Liver (tissue), 8 donors: ENCODE measurements at regions not wholly inside any gene's neighbourhood (a gene's known extent, or its start where the extent isn't known, plus 50 kb on each side); places are given as distances from the start of the nearest gene placed in this dataset.

Experiments
- DNase-seq: peaks from one replicate; pipeline ENCODE4 v3.0.0-alpha.2; 2017; ENCODE audit warnings: low spot score
- H3K27ac ChIP-seq, 2 donors: one replicate each; pipeline ENCODE4 v1.7.0; 2013; ENCODE audit warnings: inconsistent platforms in 2 of 2, low read length in 2 of 2, control low read depth in 1 of 2, low read depth in 1 of 2, mild to moderate bottlenecking in 1 of 2
- H3K27me3 ChIP-seq, 4 donors: one replicate each; pipeline versions ENCODE4 v1.6.1 to v1.7.0; 2013; ENCODE audit warnings: low read length in 3 of 4, inconsistent platforms in 1 of 4, mild to moderate bottlenecking in 1 of 4, moderate library complexity in 1 of 4; ENCODE audit not compliant: control insufficient read depth in 4 of 4, insufficient read depth in 4 of 4
- H3K36me3 ChIP-seq, 4 donors: one replicate each; pipeline versions ENCODE4 v1.6.1 to v1.7.0; 2013; ENCODE audit warnings: low read length in 3 of 4, mild to moderate bottlenecking in 3 of 4, low read depth in 1 of 4, moderate library complexity in 1 of 4; ENCODE audit not compliant: control insufficient read depth in 4 of 4, insufficient read depth in 3 of 4
- H3K4me1 ChIP-seq, 4 donors: one replicate each; pipeline versions ENCODE4 v1.6.1 to v1.7.0; 2013; ENCODE audit warnings: low read length in 3 of 4, mild to moderate bottlenecking in 3 of 4, moderate library complexity in 1 of 4; ENCODE audit not compliant: control insufficient read depth in 4 of 4, insufficient read depth in 4 of 4
- H3K4me3 ChIP-seq, 3 donors: one replicate each; pipeline versions ENCODE4 v1.6.1 to v1.7.0; 2013; ENCODE audit warnings: low read length in 3 of 3, control low read depth in 1 of 3, low read depth in 1 of 3, mild to moderate bottlenecking in 1 of 3
- H3K9ac ChIP-seq, 2 donors: one replicate each; pipeline ENCODE4 v1.7.0; 2013; ENCODE audit warnings: low read length in 2 of 2, mild to moderate bottlenecking in 2 of 2, moderate library complexity in 2 of 2, control low read depth in 1 of 2, low read depth in 1 of 2
- H3K9me3 ChIP-seq, 4 donors: one replicate each; pipeline versions ENCODE4 v1.6.1 to v1.7.0; 2013; ENCODE audit warnings: low read length in 3 of 4; ENCODE audit not compliant: control insufficient read depth in 4 of 4
- ATF3 ChIP-seq: IDR thresholded peaks from 2 replicates; pipeline ENCODE4 v1.6.1; 2016; ENCODE audit warnings: antibody characterized with exemption
- EGR1 ChIP-seq, 2 donors: IDR thresholded peaks; 2 replicates each; pipeline ENCODE4 v1.6.1; 2016 to 2018; ENCODE audit warnings: antibody characterized with exemption in 2 of 2, low read depth in 2 of 2
- FOXA1 ChIP-seq: IDR thresholded peaks from 2 replicates; pipeline ENCODE4 v1.6.1; 2016; ENCODE audit warnings: antibody characterized with exemption
- FOXA2 ChIP-seq: IDR thresholded peaks from 2 replicates; pipeline ENCODE4 v1.6.1; 2016; ENCODE audit warnings: antibody characterized with exemption
- GABPA ChIP-seq, 2 donors: IDR thresholded peaks in 1 of 2; conservative IDR thresholded peaks in 1 of 2; 2 replicates each; pipeline ENCODE4 v1.6.1; 2016; ENCODE audit warnings: antibody characterized with exemption in 2 of 2, mild to moderate bottlenecking in 1 of 2, moderate library complexity in 1 of 2
- HNF4A ChIP-seq, 2 donors: conservative IDR thresholded peaks; 2 replicates each; pipeline ENCODE4 v1.6.1; 2016; ENCODE audit warnings: antibody characterized with exemption in 2 of 2, mild to moderate bottlenecking in 2 of 2
- HNF4G ChIP-seq: IDR thresholded peaks from 2 replicates; pipeline ENCODE4 v1.6.1; 2016; ENCODE audit warnings: antibody characterized with exemption
- JUND ChIP-seq, 2 donors: IDR thresholded peaks; 2 replicates each; pipeline ENCODE4 v1.6.1; 2016; ENCODE audit warnings: antibody characterized with exemption in 2 of 2
- NR2F2 ChIP-seq: IDR thresholded peaks from 2 replicates; pipeline ENCODE4 v1.6.1; 2016; ENCODE audit warnings: antibody characterized with exemption
- RAD21 ChIP-seq, 2 donors: IDR thresholded peaks; 2 replicates each; pipeline ENCODE4 v1.6.1; 2016; ENCODE audit warnings: antibody characterized with exemption in 2 of 2, mild to moderate bottlenecking in 2 of 2
- RXRA ChIP-seq, 2 donors: IDR thresholded peaks; 2 replicates each; pipeline ENCODE4 v1.6.1; 2017 to 2018; ENCODE audit warnings: antibody characterized with exemption in 2 of 2, mild to moderate bottlenecking in 1 of 2
- SP1 ChIP-seq: IDR thresholded peaks from 2 replicates; pipeline ENCODE4 v1.6.1; 2018; ENCODE audit warnings: antibody characterized with exemption, mild to moderate bottlenecking
- TAF1 ChIP-seq: conservative IDR thresholded peaks from 2 replicates; pipeline ENCODE4 v1.6.1; 2016; ENCODE audit warnings: antibody characterized with exemption, mild to moderate bottlenecking
- YY1 ChIP-seq: IDR thresholded peaks from 2 replicates; pipeline ENCODE4 v1.6.1; 2016; ENCODE audit warnings: antibody characterized with exemption, mild to moderate bottlenecking
- WGBS: extraction: QIAGEN DNeasy Blood & Tissue Kit; methylation state at CpG from one replicate; pipeline ENCODE4 v1.1.7; 2013; 5-methylcytosine and 5-hydroxymethylcytosine counted together
- TF ChIP-seq, protein P1 (sequence below): fragments of 150-350 bp; IDR thresholded peaks from 2 replicates; pipeline ENCODE4 v1.5.1; 2017; ENCODE audit warnings: improper control_type of control experiment, low read depth, low read length; ENCODE audit not compliant: missing input control
- TF ChIP-seq, protein P2 (sequence below): IDR thresholded peaks from 2 replicates; pipeline ENCODE4 v1.6.1; 2016; ENCODE audit warnings: antibody characterized with exemption
- TF ChIP-seq, protein P3 (sequence below): IDR thresholded peaks from 2 replicates; pipeline ENCODE4 v1.6.1; 2016; ENCODE audit warnings: antibody characterized with exemption, mild to moderate bottlenecking
- TF ChIP-seq, protein P4 (sequence below): IDR thresholded peaks from 2 replicates; pipeline ENCODE4 v1.6.1; 2016; ENCODE audit warnings: antibody characterized with exemption
- donor health status: healthy.
- donor health status: healthy.
- donor health status: healthy.
- donor health status: healthy.
- donor health status: healthy.

- peaks cover 4 to 32% (median 18%) of the 10 kb centered on the region in 4 donors for H3K4me1 ChIP-seq
- no peaks in the 10 kb centered on the region for H3K27me3 ChIP-seq
- WGBS = 25% methylated on average over 16 of the region's 16 CpGs
- no peaks in the 10 kb centered on the region for H3K36me3 ChIP-seq
- no peak overlapping the region for H3K9ac ChIP-seq
- no peaks in the 10 kb centered on the region for H3K9me3 ChIP-seq
- H3K27ac ChIP-seq = peak overlapping the region; percentile 31 to 45
- TF ChIP-seq, protein P1, sequence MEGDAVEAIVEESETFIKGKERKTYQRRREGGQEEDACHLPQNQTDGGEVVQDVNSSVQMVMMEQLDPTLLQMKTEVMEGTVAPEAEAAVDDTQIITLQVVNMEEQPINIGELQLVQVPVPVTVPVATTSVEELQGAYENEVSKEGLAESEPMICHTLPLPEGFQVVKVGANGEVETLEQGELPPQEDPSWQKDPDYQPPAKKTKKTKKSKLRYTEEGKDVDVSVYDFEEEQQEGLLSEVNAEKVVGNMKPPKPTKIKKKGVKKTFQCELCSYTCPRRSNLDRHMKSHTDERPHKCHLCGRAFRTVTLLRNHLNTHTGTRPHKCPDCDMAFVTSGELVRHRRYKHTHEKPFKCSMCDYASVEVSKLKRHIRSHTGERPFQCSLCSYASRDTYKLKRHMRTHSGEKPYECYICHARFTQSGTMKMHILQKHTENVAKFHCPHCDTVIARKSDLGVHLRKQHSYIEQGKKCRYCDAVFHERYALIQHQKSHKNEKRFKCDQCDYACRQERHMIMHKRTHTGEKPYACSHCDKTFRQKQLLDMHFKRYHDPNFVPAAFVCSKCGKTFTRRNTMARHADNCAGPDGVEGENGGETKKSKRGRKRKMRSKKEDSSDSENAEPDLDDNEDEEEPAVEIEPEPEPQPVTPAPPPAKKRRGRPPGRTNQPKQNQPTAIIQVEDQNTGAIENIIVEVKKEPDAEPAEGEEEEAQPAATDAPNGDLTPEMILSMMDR = no peak
- peak; percentile 52 for TF ChIP-seq YY1
- peak; percentile 4 for TF ChIP-seq FOXA1
- TF ChIP-seq RXRA (IDR thresholded peaks at IDR 0.05) = peak; percentile 85 to 90
- TF ChIP-seq SP1 = peak; percentile 92
- peak; percentile 73 for TF ChIP-seq ATF3
- no peak for TF ChIP-seq GABPA (IDR thresholded peaks at IDR 0.05 in 1 of 2, conservative IDR thresholded peaks at IDR 0.05 in 1 of 2)
- peak; percentile 96 for TF ChIP-seq HNF4G
- peak; percentile 92 for TF ChIP-seq NR2F2
- TF ChIP-seq, protein P2, sequence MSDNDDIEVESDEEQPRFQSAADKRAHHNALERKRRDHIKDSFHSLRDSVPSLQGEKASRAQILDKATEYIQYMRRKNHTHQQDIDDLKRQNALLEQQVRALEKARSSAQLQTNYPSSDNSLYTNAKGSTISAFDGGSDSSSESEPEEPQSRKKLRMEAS = peak; percentile 68
- peak; percentile 25 for TF ChIP-seq TAF1
- TF ChIP-seq, protein P3, sequence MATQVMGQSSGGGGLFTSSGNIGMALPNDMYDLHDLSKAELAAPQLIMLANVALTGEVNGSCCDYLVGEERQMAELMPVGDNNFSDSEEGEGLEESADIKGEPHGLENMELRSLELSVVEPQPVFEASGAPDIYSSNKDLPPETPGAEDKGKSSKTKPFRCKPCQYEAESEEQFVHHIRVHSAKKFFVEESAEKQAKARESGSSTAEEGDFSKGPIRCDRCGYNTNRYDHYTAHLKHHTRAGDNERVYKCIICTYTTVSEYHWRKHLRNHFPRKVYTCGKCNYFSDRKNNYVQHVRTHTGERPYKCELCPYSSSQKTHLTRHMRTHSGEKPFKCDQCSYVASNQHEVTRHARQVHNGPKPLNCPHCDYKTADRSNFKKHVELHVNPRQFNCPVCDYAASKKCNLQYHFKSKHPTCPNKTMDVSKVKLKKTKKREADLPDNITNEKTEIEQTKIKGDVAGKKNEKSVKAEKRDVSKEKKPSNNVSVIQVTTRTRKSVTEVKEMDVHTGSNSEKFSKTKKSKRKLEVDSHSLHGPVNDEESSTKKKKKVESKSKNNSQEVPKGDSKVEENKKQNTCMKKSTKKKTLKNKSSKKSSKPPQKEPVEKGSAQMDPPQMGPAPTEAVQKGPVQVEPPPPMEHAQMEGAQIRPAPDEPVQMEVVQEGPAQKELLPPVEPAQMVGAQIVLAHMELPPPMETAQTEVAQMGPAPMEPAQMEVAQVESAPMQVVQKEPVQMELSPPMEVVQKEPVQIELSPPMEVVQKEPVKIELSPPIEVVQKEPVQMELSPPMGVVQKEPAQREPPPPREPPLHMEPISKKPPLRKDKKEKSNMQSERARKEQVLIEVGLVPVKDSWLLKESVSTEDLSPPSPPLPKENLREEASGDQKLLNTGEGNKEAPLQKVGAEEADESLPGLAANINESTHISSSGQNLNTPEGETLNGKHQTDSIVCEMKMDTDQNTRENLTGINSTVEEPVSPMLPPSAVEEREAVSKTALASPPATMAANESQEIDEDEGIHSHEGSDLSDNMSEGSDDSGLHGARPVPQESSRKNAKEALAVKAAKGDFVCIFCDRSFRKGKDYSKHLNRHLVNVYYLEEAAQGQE = peak; percentile 80
- no peak for TF ChIP-seq EGR1 (IDR thresholded peaks at IDR 0.05; ENCODE audit: low read depth in 2 of 2)
- TF ChIP-seq RAD21 (IDR thresholded peaks at IDR 0.05) = peak in 1 of 2 donors; percentile 74
- TF ChIP-seq, protein P4, sequence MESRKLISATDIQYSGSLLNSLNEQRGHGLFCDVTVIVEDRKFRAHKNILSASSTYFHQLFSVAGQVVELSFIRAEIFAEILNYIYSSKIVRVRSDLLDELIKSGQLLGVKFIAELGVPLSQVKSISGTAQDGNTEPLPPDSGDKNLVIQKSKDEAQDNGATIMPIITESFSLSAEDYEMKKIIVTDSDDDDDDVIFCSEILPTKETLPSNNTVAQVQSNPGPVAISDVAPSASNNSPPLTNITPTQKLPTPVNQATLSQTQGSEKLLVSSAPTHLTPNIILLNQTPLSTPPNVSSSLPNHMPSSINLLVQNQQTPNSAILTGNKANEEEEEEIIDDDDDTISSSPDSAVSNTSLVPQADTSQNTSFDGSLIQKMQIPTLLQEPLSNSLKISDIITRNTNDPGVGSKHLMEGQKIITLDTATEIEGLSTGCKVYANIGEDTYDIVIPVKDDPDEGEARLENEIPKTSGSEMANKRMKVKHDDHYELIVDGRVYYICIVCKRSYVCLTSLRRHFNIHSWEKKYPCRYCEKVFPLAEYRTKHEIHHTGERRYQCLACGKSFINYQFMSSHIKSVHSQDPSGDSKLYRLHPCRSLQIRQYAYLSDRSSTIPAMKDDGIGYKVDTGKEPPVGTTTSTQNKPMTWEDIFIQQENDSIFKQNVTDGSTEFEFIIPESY = peak; percentile 64
- peak; percentile 89 to 91 for TF ChIP-seq JUND (IDR thresholded peaks at IDR 0.05)
- no peak for TF ChIP-seq FOXA2
- TF ChIP-seq HNF4A (conservative IDR thresholded peaks at IDR 0.05) = peak; percentile 93 to 95
- H3K4me3 ChIP-seq = no peak overlapping the region
- peak; percentile 60 for DNase-seq
These were observed 82.7 kb downstream of the C9orf152 start for GRCh38 chr9:110125207-110125751.
